ENCODE measurements at regions not wholly inside any gene's neighbourhood (a gene's known extent, or its start where the extent isn't known, plus 50 kb on each side); places are given as distances from the start of the nearest gene placed in this dataset.

DNA sequence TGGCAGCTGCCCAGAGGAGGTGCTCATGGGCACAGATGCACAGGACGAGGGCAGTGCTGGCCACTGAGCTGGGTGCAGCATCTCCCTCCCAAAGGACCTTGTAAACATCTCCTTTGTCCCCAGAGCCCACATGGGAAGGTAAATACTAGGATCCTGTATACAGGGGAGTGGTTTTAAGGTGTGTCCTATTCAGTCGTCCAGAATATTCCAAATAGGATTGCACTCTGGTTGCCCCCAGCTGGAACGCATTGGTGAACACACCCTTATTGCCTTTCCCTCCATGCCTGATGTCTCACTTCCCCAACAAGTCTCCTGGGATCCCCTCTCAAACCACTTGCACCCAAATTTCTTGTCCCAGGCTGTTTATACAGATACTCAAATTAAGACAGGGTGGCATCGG lies 152.0 kb upstream of the PCBD1 start:
- no peak for DNase-seq
- intact Hi-C loops (cut with DNase I) = no loop called here

DNA sequence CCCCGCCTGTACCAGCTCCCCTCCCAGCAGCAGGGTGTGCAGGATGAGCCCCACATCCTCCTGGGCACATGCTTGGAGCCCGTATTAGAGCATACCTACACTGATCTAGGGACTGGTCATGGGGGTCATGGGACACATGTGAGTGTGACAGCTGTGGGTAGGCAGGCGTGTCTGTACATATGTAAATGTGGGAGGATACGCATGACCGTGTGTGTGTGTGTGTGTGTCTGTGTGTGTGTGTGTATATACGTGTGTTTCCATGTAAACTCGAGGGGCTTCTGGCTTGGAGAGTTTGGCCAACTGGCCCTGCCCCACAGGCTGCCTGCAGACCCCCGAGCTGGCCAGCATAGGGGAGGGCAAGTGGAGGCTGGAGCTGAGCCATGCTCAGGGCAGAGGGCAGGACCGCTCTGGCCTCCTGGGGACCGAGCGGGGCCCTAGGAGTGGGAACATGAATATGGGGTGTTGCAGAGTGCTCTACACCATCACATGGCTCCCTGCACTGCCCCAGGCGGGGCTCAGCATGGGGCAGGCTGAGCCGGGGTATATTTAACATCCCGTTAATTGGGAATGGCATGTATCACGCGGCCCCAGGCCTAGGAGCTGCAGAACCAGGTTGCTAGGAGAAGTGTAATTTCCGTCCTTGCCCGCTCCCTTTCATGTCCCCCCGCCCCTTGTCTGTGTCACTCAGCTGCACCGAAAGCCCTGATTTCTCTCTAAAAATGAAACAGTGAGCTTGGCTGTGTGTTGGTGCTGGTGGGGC lies 152.7 kb upstream of the PCBD1 start:
- DNase-seq = no peak
- intact Hi-C loops (cut with DNase I) = no loop called here

DNA sequence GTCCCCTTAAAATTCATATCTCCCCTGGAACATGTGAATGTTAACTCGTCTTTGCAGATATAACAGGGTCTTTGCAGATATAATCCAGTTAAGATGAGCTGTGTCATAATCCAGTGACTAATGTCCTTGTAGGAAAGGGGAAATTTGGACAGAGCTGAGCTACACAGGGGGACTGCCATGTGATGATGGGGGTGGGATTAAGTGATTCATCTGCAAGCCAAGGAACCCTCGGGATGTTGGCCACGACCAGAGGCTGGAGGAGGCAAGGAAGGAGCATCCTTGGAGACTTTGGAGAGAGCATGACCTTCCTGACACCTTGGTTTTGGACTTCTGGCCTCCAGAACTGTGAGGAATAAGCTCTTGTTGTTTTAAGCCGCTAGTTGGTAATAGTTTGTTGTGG lies 153.9 kb upstream of the PCBD1 start:
- intact Hi-C loops (cut with DNase I) = no loop called here
- no peak for DNase-seq

DNA sequence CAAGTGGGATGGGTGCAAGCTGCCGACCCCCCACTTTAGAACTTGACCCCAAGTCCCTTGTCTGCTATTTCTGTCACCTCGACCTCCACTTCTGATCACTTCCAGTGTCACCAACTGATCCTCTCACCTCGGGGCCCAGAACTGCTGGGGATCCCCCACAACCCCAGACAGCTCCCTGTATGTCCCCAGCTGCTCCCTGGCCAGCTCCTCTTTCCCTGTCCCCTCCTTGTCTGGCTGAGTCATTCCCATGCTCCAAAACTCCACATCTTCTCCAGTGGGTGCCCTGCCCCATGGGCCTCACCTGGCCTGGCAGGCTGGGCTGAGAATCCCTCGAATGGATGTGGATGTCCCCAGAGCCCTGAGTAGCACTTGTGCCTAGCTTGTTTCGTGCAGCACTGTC lies 154.3 kb upstream of the PCBD1 start:
- DNase-seq = no peak
- intact Hi-C loops (cut with DNase I) = no loop called here

DNA sequence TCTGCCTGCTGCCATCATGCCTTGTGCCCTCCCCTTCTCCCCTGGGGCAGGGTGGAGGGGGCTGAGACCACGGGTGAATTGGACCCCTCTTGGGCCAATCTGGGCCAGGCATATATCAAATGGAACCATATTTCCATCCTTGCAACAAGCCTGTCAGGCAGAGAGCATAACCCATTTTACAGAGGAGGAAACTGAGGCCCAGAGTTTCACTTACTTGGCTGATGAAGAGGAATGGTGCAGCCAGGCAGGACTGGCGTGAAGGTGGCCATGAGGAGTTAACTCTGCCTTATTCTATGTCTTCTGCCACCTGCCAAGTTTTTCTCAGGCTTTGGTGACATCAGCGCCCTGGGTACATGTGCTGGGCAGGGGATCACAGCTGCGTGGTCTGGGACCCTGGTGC lies 155.5 kb upstream of the PCBD1 start:
- intact Hi-C loops (cut with DNase I) = no loop called here
- DNase-seq = no peak

DNA sequence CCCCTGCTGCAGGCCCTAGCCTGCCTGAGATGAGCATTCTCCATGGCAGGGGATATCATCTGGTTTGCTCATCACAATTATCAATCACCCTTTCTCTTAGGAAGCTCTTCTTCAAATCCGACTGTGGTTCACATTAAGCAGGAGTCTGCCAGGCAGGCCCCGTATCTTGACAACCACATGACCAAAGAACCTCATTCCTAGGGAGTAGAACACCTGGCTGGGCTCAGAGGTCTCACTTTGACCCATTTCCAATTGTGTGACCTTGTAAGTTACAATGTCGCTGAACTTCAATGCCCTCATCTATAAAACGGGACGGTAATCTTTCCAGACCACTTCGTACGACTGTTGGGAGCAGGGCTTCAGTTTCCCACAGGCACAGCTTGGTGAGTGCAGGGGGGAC lies 156.4 kb upstream of the PCBD1 start:
- DNase-seq = no peak
- intact Hi-C loops (cut with DNase I) = no loop called here

DNA sequence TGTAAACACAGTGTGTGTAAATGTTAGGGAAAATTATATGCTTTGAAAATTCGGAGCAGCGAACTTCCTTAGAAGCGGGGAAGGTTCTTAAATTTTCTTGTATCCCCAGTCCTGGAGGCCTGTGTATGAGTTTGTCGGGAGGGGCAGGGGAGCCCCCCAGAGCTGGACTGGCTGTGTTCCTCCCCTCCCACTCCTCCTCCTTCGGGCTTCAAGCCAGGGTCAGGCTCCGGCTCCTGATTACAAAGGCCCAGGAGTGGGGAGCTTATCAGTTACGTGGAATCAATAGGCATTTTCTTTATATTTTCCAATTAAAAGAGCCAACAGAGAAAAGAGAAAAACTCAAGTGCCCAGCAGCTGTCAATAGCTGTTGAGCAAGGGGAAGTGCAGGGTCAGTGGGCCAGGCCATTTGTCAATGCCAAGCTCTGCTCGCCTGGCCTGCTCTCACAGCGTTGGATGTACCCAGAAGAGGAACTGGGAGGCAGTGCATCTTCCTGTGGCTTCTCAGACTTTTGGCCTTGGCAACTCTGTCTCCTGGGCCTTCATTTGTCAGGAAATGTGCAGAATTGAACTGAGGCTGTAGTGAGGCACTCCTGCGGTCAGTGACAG lies 156.9 kb upstream of the PCBD1 start:
- peak in 1 of 10 donors; percentile 78 for DNase-seq
- intact Hi-C loops (cut with DNase I) = no loop called here

DNA sequence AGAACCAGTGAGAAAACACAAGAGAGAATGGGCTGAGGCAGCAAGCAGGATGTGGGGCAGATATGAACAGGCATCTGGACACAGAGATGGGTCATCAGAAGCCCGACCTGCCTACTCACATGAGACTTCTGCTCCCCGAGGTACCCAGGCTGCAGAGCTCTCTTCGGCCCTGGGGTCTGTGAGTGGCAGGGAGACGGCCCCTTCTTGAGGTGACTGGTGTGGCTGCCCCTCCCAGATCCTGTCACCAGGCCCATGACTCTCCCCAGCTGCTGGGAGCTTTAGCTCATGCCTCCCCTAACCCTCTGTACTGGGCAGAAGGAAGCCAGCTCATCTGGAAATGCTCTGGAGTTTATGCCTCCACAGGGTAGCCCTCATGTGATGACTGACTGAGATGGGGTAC lies 157.6 kb upstream of the PCBD1 start:
- intact Hi-C loops (cut with DNase I) = no loop called here
- DNase-seq = peak in 1 of 10 donors; percentile 65

DNA sequence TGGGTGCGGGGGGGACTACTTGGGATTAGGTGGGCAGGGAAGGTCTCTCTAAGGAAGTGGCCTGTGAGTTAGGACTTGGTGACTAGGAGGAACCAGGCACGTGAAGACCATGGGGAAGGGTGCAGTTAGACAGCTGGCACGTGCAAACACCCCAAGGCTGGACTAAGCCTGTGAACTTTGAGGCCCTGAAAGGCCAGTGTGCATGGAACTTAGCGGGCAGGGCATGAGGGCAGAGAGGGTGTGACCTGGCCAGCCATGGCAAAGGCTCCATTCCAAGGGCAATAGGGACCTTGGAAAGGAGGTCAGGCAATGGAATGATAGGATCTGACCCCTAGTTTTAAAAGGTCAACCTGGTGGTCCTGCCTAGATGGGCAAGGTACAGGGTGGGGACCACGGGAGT lies 158.4 kb upstream of the PCBD1 start:
- intact Hi-C loops (cut with DNase I) = no loop called here
- peak in 2 of 10 donors; percentile 23 to 43 for DNase-seq

DNA sequence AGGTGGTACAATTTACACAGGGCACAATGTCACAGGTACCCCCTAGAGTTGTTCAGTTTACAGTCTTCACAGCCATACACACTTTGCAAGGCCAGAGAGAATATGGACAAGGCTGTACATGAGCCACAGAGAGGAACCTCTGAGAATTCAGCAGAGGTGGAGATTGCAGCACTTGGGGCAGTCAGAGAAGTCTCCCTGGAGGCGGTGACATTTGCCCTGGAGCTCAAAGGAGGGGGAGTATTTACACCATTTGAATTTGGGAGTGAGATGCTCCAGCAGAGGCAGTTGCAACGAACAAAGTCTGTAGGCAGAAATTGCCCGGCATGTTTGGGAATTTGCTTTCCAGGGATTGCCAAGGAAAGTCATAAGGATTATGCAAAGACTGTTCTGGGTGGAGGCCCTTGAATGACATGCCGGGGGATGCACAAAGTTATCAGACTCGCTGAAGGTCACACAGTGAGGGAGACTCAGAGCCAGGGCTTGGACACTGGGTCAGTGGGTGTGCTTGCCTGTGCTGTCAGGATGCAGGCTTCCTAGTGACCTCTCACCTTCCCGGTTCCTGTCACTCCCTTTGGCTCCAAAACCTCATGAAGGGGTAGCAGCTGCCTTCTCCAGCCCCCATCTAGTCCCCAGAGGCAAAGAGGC lies 160.7 kb upstream of the PCBD1 start:
- peak in 2 of 10 donors; percentile 39 to 54 for DNase-seq
- intact Hi-C loops (cut with DNase I) = no loop called here

DNA sequence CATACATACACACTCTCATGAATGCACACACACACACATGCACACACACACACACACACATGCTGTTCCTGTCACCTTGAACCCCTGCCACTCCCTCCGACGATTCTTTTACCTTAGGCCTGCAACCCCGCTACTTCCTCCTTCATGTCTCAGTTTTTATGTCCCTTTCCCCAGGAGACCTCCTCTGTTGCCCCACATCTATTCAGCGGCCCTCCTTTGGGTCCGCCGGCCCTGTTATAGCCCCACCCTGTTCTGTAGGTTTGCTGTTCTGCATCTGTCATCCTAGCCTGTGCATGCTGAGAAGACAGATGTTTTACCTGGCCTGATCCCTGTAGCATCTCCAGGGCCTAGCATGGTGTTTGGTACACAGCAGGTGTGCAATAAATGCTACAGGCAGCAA lies 161.6 kb upstream of the PCBD1 start:
- DNase-seq = peak in 1 of 10 donors; percentile 22
- intact Hi-C loops (cut with DNase I) = no loop called here

DNA sequence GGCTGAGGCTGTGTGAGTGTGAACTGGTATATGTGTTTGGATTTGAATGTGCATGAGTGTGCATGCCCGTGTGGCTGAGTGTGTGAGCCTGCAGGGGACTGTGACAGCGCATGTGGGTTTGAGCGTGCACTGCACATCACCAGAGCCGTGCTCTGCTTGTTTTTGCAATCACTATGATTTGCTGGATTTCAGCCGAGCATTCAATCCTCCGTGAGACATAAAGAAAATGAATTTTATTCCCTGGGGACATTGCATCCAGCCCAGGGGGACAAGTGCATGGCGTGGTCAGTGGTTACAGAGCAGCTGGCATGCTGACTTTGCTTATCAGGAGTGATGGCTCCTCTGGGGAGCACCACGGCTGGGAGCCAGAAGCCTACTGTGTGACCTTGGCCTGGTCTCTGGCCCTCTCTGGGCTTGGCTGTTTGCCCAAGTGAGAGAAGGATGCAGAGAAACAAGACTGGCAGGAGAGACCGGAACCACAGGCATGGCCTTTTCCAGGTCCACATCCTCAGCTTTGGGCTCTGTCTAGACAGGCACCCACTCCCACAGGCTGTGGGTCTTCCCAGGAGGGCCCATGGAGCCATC lies 160.2 kb upstream of the UNC5B start:
- DNase-seq = peak in 3 of 10 donors; percentile 28 to 62 (median 52)
- intact Hi-C loops (cut with DNase I) = no loop called here

DNA sequence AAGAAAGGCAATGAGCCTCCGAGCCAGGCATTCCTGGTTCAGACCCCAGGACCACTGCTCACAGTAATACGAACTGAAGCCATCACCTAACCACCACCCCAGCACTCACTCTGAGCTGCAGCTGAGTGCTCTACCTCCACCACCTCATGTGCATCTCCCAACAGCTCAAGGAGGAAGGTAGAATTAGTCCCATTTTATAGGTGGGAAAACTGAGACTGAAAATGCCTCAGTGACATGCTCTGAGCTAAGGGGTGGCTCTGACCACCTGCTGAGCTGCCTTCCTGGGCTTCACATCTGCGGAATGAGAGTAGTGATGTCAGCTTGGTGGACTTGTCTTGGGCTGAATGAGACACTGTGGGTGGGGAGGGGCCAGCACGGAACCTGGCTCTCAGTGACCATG lies 159.7 kb upstream of the UNC5B start:
- intact Hi-C loops (cut with DNase I) = no loop called here
- DNase-seq = peak in 1 of 10 donors; percentile 66

DNA sequence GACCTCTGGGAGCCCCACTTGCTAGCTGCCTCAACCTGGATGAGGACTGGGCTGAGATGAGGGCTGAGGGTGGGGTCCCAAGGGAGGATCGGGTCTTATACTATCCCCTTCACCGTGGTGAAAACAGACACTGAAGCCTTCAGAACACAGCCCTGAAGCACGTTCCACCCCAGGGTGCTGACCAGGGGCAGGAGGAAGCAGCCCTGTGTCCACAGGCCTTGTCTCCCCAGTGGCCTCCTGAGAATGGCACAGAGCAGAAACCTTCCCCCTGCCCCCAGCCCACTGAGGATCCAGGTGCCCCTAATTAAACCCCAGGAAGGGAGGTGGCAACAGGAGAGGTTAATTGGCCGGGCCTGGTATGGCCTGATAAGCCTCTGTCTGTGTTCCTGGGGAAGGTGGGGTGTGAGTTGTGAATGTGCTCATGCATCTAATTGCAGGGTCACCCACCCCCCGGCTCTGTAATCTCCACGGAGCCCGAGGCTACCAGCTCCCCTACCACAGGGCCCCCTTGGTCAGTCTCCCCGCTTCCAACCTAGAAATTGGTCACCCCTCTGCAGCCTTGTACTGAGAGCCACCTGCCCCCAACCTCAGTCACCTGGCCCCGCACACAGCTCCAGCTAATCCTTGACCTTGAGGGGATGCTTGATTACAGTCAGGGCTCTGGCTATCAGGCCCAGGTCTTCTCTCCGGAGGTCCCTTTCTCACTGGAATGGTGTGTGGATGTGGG lies 159.0 kb upstream of the UNC5B start:
- peak in 3 of 10 donors; percentile 24 to 59 (median 54) for DNase-seq
- intact Hi-C loops (cut with DNase I) = no loop called here

DNA sequence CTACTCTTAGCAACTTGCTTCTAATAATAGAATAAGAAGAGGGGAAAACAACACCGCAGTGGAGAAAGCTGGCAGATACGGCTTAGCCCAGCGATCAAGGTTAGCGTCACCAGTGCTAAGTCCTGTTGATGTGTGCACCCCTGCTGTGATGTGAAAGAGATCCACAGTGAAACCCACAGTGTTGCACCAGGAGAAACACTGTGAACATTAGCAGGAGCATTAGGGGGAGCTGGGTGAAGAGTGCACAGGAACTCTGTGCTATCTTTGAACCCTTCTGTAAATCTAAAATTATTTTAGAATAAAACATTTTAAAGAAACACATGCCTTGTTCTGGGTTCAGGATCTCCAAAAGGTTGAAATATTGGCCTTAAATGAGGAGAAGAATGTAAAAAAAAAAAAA lies 154.1 kb upstream of the UNC5B start:
- DNase-seq = no peak
- intact Hi-C loops (cut with DNase I) = no loop called here

DNA sequence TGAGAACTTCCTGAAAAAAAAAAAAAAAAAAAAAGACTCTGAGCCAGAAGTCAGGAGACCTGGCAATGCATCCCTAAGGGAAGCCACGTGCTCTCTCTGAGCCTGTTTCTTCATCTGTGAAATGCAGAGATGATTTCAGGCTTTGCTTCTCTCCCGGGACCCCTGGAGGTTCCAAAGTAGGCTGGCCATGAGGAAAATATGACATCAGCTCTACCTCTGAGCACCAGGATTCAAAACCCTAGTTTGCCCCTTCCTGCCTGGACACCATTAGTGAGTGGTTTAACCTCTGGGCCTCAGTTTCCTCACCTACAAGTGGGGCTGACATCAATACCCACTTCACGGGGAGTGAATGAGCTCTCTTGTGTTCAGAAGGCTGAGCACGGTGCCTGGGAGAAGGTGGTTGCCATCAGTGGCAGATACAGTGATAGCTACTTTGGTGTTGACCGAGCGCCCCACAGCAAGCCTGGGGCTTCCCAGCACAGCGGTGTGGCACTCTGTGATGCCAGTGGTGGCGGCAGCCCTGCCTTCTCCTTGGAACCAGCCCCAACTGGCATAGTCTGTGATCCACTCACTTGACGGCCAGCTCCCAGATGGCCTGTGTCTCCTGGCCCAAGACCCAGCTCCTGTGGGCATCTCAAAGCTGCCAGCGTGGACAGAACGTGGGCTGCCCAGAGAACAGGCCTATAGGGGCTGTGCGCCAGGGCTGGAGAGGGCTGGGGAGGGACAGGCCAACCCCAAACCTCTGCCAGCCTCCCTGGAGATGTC lies 153.1 kb upstream of the UNC5B start:
- DNase-seq = peak in 2 of 10 donors; percentile 79 to 82
- intact Hi-C loops (cut with DNase I) = no loop called here

DNA sequence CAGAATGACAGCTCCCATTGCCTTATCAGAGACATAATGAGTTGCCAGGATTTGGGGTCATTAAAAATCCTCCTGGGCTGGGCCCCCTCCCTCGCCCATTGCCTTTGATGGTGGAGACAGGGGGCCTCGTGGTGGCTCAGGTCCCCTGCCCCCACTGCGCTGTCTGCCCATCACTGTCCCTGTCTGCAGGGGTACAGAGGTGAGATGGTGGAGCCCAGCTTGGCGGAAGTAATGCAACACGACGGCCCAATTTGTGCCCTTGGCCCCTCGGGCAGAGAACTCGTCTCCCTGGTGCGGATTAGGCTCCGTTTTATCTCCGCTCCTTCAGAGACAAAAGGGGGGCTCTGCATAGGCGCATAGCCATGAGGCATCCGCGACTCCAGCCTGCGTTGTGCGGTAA lies 152.4 kb upstream of the UNC5B start:
- peak in 2 of 10 donors; percentile 58 to 69 for DNase-seq
- intact Hi-C loops (cut with DNase I) = no loop called here

DNA sequence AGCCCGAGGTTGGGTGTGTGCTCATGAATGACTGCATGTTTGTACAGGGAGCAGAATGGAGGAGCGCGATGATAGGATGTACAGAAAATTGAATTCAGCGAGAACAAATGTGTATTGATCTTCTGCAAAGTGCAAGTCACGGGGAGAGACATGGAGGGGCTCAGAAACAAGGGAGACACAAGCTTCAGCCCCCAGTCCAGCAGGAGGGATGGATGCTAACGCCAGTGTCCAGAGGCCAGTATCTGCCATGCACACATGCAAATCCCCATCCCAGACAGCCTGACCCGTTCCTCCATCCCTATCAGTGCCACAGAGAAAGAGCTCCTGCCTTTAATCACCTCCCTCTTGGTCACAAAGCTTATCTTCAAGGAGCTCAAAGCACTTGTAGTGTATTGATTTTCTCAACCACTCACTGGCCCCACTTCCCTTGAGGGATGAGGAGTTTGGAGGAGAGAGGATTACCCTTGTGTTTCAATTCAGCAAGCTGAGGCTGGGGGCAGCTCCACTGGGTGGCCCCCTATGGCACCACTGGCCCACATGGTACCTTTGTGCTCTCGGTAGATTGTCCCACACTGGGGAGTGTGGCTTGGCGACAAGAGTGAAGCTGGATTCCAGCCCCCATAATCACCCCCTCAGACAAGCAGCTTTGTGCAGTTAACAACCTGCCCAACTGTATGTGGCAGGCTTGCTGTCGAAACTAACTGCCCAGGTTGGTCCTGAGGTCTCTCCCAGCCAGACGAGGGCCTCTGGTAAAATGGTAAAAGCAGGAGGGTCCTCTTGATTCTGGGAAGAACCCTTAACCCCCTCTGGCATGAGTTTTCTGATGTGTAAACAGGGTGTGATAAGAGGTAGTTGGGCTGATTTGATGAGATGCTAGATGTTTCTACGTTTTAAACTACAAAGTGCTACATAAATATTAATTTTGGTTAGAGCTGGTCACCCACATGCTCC lies 151.6 kb upstream of the UNC5B start:
- intact Hi-C loops (cut with DNase I) = no loop called here
- peak in 1 of 10 donors; percentile 54 for DNase-seq

DNA sequence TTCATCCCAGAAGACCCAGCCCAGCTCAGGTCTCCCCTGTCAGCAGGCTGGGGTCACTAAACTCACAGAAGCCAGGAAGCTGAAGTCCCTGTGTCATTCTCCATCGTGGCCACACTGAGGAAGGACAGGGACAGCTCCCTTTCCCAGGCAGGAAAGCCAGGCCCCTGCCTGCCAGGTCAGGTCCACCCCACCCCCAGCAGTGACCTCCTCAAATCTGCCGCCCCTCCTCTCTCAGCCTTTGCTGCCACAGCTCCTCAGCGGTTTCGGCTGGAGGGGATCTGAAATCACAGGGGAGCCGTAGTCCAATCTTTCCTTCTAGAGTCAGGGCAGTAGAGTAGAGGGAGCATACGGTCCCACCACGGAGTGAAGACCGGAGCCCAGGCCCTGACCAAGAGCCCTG lies 150.9 kb upstream of the UNC5B start:
- intact Hi-C loops (cut with DNase I) = no loop called here
- peak in 1 of 10 donors; percentile 75 for DNase-seq
